ENCODE measurements at regions not wholly inside any gene's neighbourhood (a gene's known extent, or its start where the extent isn't known, plus 50 kb on each side); places are given as distances from the start of the nearest gene placed in this dataset.

GRCh38 chr6:9334979-9335378 lies 899.6 kb upstream of the SLC35B3 start:
- DNase-seq (ENCODE audit: low read depth): no peak
- no peak for TF ChIP-seq CTCF (conservative IDR thresholded peaks at IDR 0.05; ENCODE audit: control insufficient read depth, insufficient read depth, low read depth, low read length)
- H3K4me3 ChIP-seq (ENCODE audit: control insufficient read depth, low read depth, low read length): no peak overlapping the region

- no peak overlapping the region for H3K4me3 ChIP-seq (ENCODE audit: control insufficient read depth, low read depth, low read length)
- DNase-seq (ENCODE audit: low read depth): no peak
- no peak for TF ChIP-seq CTCF (conservative IDR thresholded peaks at IDR 0.05; ENCODE audit: control insufficient read depth, insufficient read depth, low read depth, low read length)
These were observed 897.0 kb upstream of the SLC35B3 start for GRCh38 chr6:9332241-9332780.

GRCh38 chr6:9316831-9317230 lies 881.5 kb upstream of the SLC35B3 start:
- no peak for DNase-seq (ENCODE audit: low read depth)
- TF ChIP-seq CTCF (conservative IDR thresholded peaks at IDR 0.05; ENCODE audit: control insufficient read depth, insufficient read depth, low read depth, low read length): no peak
- H3K4me3 ChIP-seq (ENCODE audit: control insufficient read depth, low read depth, low read length): no peak overlapping the region

- TF ChIP-seq CTCF (conservative IDR thresholded peaks at IDR 0.05; ENCODE audit: control insufficient read depth, insufficient read depth, low read depth, low read length): no peak
These were observed 880.8 kb upstream of the SLC35B3 start for GRCh38 chr6:9315966-9316650.

GRCh38 chr6:9308284-9308683 lies 872.9 kb upstream of the SLC35B3 start:
- no peak for TF ChIP-seq CTCF (conservative IDR thresholded peaks at IDR 0.05; ENCODE audit: control insufficient read depth, insufficient read depth, low read depth, low read length)
- DNase-seq (ENCODE audit: low read depth): no peak
- H3K4me3 ChIP-seq (ENCODE audit: control insufficient read depth, low read depth, low read length): no peak overlapping the region

More at GRCh38 chr6:9315966-9316650, 880.8 kb upstream of the SLC35B3 start:
- H3K4me3 ChIP-seq (ENCODE audit: control insufficient read depth, low read depth, low read length): no peak overlapping the region
- no peak for DNase-seq (ENCODE audit: low read depth)

- H3K4me3 ChIP-seq (ENCODE audit: control insufficient read depth, low read depth, low read length): no peak overlapping the region
- no peak for DNase-seq (ENCODE audit: low read depth)
These were observed 872.4 kb upstream of the SLC35B3 start for GRCh38 chr6:9307786-9308185.

More at GRCh38 chr6:9307786-9308185, 872.4 kb upstream of the SLC35B3 start:
- no peak for TF ChIP-seq CTCF (conservative IDR thresholded peaks at IDR 0.05; ENCODE audit: control insufficient read depth, insufficient read depth, low read depth, low read length)
